ENCODE measurements at regions not wholly inside any gene's neighbourhood (a gene's known extent, or its start where the extent isn't known, plus 50 kb on each side); places are given as distances from the start of the nearest gene placed in this dataset.

GRCh38 chr1:72365693-72366092 lies 83.4 kb upstream of the NEGR1 start:
- no peak for DNase-seq

- DNase-seq, result no peak
These were observed 80.2 kb upstream of the NEGR1 start for GRCh38 chr1:72362538-72362937.

- no peak for DNase-seq
These were observed 75.1 kb upstream of the NEGR1 start for GRCh38 chr1:72357411-72357810.

GRCh38 chr1:72355899-72356298 lies 73.6 kb upstream of the NEGR1 start:
- DNase-seq, result no peak

GRCh38 chr1:72341661-72342060 lies 59.3 kb upstream of the NEGR1 start:
- no peak for DNase-seq

GRCh38 chr1:72336776-72337175 lies 54.4 kb upstream of the NEGR1 start:
- no peak for DNase-seq
